Ascending aorta (tissue), 2 donors: ENCODE measurements at regions not wholly inside any gene's neighbourhood (a gene's known extent, or its start where the extent isn't known, plus 50 kb on each side); places are given as distances from the start of the nearest gene placed in this dataset.

Source experiments
- DNase-seq, 2 donors: peaks; one replicate each; pipeline ENCODE4 v3.0.0-alpha.2; 2019; ENCODE audit warnings: low spot score in 2 of 2
- H3K27ac ChIP-seq, 2 donors: fragments of 200-600 bp; sonication (generic); one replicate each; pipeline ENCODE4 v1.5.1; 2016 to 2017; ENCODE audit warnings: mild to moderate bottlenecking in 1 of 2
- H3K27me3 ChIP-seq: fragments of 200-600 bp; sonication (generic); one replicate; pipeline ENCODE4 v1.5.1; 2017
- H3K36me3 ChIP-seq, 2 donors: fragments of 200-600 bp; sonication (generic); one replicate each; pipeline ENCODE4 v1.5.1; 2016
- H3K4me1 ChIP-seq, 2 donors: fragments of 200-600 bp; sonication (generic); one replicate each; pipeline ENCODE4 v1.5.1; 2016 to 2017; ENCODE audit warnings: mild to moderate bottlenecking in 1 of 2
- H3K4me3 ChIP-seq, 2 donors: fragments of 200-600 bp; sonication (generic); one replicate each; pipeline ENCODE4 v1.5.1; 2016 to 2017; ENCODE audit warnings: mild to moderate bottlenecking in 1 of 2
- H3K9me3 ChIP-seq, 2 donors: fragments of 200-600 bp; sonication (generic); one replicate each; pipeline ENCODE4 v1.5.1; 2016
- CTCF ChIP-seq, 3 experiments: fragments of 200-600 bp in 2 of 3; fragments of 450-650 bp in 1 of 3; sonication (generic) in 2 of 3; IDR thresholded peaks; one replicate each; pipeline ENCODE4 v1.5.1; 2016 to 2019; ENCODE audit warnings: antibody characterized with exemption in 3 of 3, mild to moderate bottlenecking in 1 of 3, moderate library complexity in 1 of 3
- intact Hi-C: fragments of 100-400 bp; cut with DNase I; formaldehyde crosslinking; loops from one replicate; pipeline ENCODE4 v1.15.1; 2023

DNA sequence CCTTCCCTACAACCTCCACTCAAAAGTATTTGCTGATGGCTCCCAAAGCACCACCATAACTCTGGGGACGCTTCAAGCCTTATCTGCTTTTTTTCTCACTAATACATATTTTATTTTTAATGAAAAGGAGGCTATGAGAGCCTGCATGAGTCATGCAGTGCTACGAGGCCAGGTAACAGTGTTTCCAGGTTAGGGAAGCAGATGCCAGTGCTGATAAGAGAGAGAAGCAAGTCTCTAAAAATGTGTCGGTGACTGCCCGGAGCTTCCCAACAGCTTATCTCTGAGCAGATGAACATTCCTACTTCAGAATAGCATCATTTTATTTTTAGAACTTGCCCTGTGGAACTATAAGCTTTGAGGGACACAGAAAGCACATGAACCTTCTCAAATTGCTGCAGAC lies 931.5 kb downstream of the CCSER2 start:
- H3K36me3 ChIP-seq, result no peaks in the 10 kb centered on the region
- no peaks in the 10 kb centered on the region for H3K4me1 ChIP-seq
- H3K9me3 ChIP-seq, result no peaks in the 10 kb centered on the region
- no peak overlapping the region for H3K4me3 ChIP-seq
- no peaks in the 10 kb centered on the region for H3K27me3 ChIP-seq
- H3K27ac ChIP-seq, result no peak overlapping the region
- no peak for TF ChIP-seq CTCF (IDR thresholded peaks at IDR 0.05)
- intact Hi-C loops, result no loop called here
- no peak for DNase-seq

DNA sequence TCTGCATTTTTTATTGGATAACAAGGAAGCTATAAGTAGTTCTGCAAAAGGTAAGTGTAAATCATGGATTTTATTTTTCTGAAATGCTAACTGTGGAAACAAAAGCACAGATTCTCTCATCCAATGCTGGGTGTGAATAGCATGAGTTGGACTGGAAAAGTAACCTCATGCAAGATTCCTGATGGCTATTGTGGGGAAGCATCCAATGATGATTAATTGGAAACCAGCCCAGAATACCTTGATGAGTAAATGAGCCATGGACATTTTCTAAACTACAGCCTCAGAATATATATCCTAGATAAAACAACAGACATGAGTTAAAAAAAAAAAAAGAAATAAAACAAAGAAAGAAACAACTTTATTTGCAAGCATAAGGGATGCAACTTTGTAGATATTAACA lies 934.6 kb downstream of the CCSER2 start:
- H3K36me3 ChIP-seq, result no peaks in the 10 kb centered on the region
- H3K4me1 ChIP-seq, result no peaks in the 10 kb centered on the region
- intact Hi-C loops, result no loop called here
- no peak overlapping the region for H3K4me3 ChIP-seq
- no peak for TF ChIP-seq CTCF (IDR thresholded peaks at IDR 0.05)
- H3K9me3 ChIP-seq, result no peaks in the 10 kb centered on the region
- no peaks in the 10 kb centered on the region for H3K27me3 ChIP-seq
- DNase-seq, result no peak
- H3K27ac ChIP-seq, result no peak overlapping the region

GRCh38 chr10:85265121-85265520 lies 936.7 kb downstream of the CCSER2 start:
- DNase-seq, result no peak
- intact Hi-C loops, result no loop called here
- Histone ChIP-seq H3K4me1 (no peaks in the 10 kb centered on the region), H3K27ac (no peak overlapping the region), H3K36me3 (no peaks in the 10 kb centered on the region), H3K9me3 (no peaks in the 10 kb centered on the region), H3K27me3 (no peaks in the 10 kb centered on the region), H3K4me3 (no peak overlapping the region)
- TF ChIP-seq CTCF (IDR thresholded peaks at IDR 0.05), result no peak

GRCh38 chr10:85266808-85267207 lies 938.4 kb downstream of the CCSER2 start:
- Histone ChIP-seq H3K36me3 (no peaks in the 10 kb centered on the region), H3K27ac (no peak overlapping the region), H3K4me1 (no peaks in the 10 kb centered on the region), H3K4me3 (no peak overlapping the region), H3K27me3 (no peaks in the 10 kb centered on the region), H3K9me3 (no peaks in the 10 kb centered on the region)
- intact Hi-C loops, result no loop called here
- DNase-seq, result no peak
- no peak for TF ChIP-seq CTCF (IDR thresholded peaks at IDR 0.05)

- no peaks in the 10 kb centered on the region for H3K27me3 ChIP-seq
- no peak for DNase-seq
- H3K4me3 ChIP-seq, result no peak overlapping the region
- no peaks in the 10 kb centered on the region for H3K36me3 ChIP-seq
- H3K9me3 ChIP-seq, result no peaks in the 10 kb centered on the region
- H3K4me1 ChIP-seq, result no peaks in the 10 kb centered on the region
- no peak for TF ChIP-seq CTCF (IDR thresholded peaks at IDR 0.05)
- intact Hi-C loops, result no loop called here
- no peak overlapping the region for H3K27ac ChIP-seq
Measured at GRCh38 chr10:85280014-85280413, 951.6 kb downstream of the CCSER2 start.
